Tibial artery (tissue), 4 donors: ENCODE measurements at regions not wholly inside any gene's neighbourhood (a gene's known extent, or its start where the extent isn't known, plus 50 kb on each side); places are given as distances from the start of the nearest gene placed in this dataset.

Experiments used
- DNase-seq, 2 donors: peaks; one replicate each; pipeline ENCODE4 v3.0.0-alpha.2; 2019
- H3K27ac ChIP-seq, 2 donors: fragments of 200-600 bp; sonication (generic) in 1 of 2; 1 replicate in 1 of 2; 2 replicates in 1 of 2; pipeline ENCODE4 v1.5.1; 2018 to 2019; ENCODE audit warnings: mild to moderate bottlenecking in 1 of 2
- H3K27me3 ChIP-seq, 2 donors: fragments of 200-600 bp; sonication (generic) in 1 of 2; one replicate each; pipeline versions ENCODE4 v1.5.1 to v1.6.0; 2016 to 2019
- H3K36me3 ChIP-seq, 3 donors: fragments of 200-600 bp; sonication (generic) in 2 of 3; one replicate each; pipeline ENCODE4 v1.5.1; 2016 to 2019; ENCODE audit warnings: mild to moderate bottlenecking in 2 of 3
- H3K4me1 ChIP-seq, 4 donors: fragments of 200-600 bp; sonication (generic) in 2 of 4; 1 replicate in 3 of 4; 2 replicates in 1 of 4; pipeline ENCODE4 v1.5.1; 2016 to 2019
- H3K4me3 ChIP-seq, 2 donors: fragments of 200-600 bp; sonication (generic) in 1 of 2; 1 replicate in 1 of 2; 2 replicates in 1 of 2; pipeline ENCODE4 v1.5.1; 2018 to 2019; ENCODE audit warnings: mild to moderate bottlenecking in 2 of 2
- H3K9me3 ChIP-seq, 3 donors: fragments of 200-600 bp; sonication (generic) in 1 of 3; one replicate each; pipeline ENCODE4 v1.5.1; 2016 to 2019
- CTCF ChIP-seq, 2 experiments: fragments of 200-600 bp in 1 of 2; fragments of 450-650 bp in 1 of 2; IDR thresholded peaks; one replicate each; pipeline ENCODE4 v1.5.1; 2017 to 2019; ENCODE audit warnings: antibody characterized with exemption in 2 of 2, mild to moderate bottlenecking in 1 of 2, moderate library complexity in 1 of 2
- intact Hi-C: fragments of 100-400 bp; cut with DNase I; formaldehyde crosslinking; loops from one replicate; pipeline ENCODE4 v1.15.0; 2023; ENCODE audit warnings: low total_unique reads

- H3K27ac ChIP-seq: peak overlapping the region; percentile 10 to 15
- no peaks in the 10 kb centered on the region for H3K27me3 ChIP-seq
- no peaks in the 10 kb centered on the region for H3K36me3 ChIP-seq
- no peak overlapping the region for H3K4me3 ChIP-seq
- H3K9me3 ChIP-seq: no peaks in the 10 kb centered on the region
- TF ChIP-seq CTCF (IDR thresholded peaks at IDR 0.05): no peak
- peaks cover 0 to 44% (median 34%) of the 10 kb centered on the region in 4 donors for H3K4me1 ChIP-seq
- intact Hi-C loops: no loop called here
- no peak for DNase-seq
These were observed 228.5 kb downstream of the TTC32 start for GRCh38 chr2:19673213-19673791.

GRCh38 chr2:19671916-19672315 lies 229.9 kb downstream of the TTC32 start:
- no peak for DNase-seq
- no peaks in the 10 kb centered on the region for H3K27me3 ChIP-seq
- TF ChIP-seq CTCF (IDR thresholded peaks at IDR 0.05): no peak
- H3K9me3 ChIP-seq: no peaks in the 10 kb centered on the region
- H3K36me3 ChIP-seq: no peaks in the 10 kb centered on the region
- intact Hi-C loops: no loop called here
- no peak overlapping the region for H3K27ac ChIP-seq
- no peak overlapping the region for H3K4me3 ChIP-seq
- peaks cover 0 to 39% (median 30%) of the 10 kb centered on the region in 4 donors for H3K4me1 ChIP-seq

GRCh38 chr2:19671311-19671710 lies 230.5 kb downstream of the TTC32 start:
- intact Hi-C loops: no loop called here
- Histone ChIP-seq H3K4me3 (no peak overlapping the region), H3K27ac (no peak overlapping the region), H3K36me3 (no peaks in the 10 kb centered on the region), H3K27me3 (no peaks in the 10 kb centered on the region), H3K4me1 (peaks cover 0 to 39% (median 29%) of the 10 kb centered on the region in 4 donors), H3K9me3 (no peaks in the 10 kb centered on the region)
- DNase-seq: no peak
- TF ChIP-seq CTCF (IDR thresholded peaks at IDR 0.05): no peak

GRCh38 chr2:19670303-19670702 lies 231.5 kb downstream of the TTC32 start:
- no peaks in the 10 kb centered on the region for H3K27me3 ChIP-seq
- H3K4me3 ChIP-seq: no peak overlapping the region
- no peaks in the 10 kb centered on the region for H3K9me3 ChIP-seq
- H3K4me1 ChIP-seq: peaks cover 0 to 31% (median 21%) of the 10 kb centered on the region in 4 donors
- TF ChIP-seq CTCF (IDR thresholded peaks at IDR 0.05): no peak
- DNase-seq: no peak
- H3K27ac ChIP-seq: no peak overlapping the region
- intact Hi-C loops: no loop called here
- H3K36me3 ChIP-seq: no peaks in the 10 kb centered on the region

DNA sequence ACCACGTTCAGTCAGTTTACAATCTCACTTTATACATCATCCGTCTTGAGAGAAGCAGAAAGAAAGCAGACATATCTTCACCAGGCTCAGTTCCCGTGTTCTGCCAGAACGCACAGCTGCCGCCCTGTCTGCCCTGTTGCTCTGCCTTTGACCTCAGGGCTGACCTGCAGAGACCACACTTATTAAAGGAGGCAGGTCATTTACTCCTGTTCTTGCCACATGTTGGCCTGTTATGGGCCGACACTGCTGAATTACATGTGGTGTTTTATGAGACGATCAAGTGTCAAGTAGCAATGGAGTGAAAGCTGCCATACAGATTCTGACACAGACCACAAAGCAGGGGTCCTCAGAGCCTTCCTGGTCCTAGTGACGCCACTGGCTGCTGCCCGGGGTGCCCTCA lies 232.2 kb downstream of the TTC32 start:
- Histone ChIP-seq H3K36me3 (no peaks in the 10 kb centered on the region), H3K4me1 (peaks cover 0 to 23% (median 16%) of the 10 kb centered on the region in 4 donors), H3K9me3 (no peaks in the 10 kb centered on the region), H3K4me3 (no peak overlapping the region), H3K27ac (no peak overlapping the region), H3K27me3 (no peaks in the 10 kb centered on the region)
- intact Hi-C loops: no loop called here
- no peak for DNase-seq
- TF ChIP-seq CTCF (IDR thresholded peaks at IDR 0.05): no peak

DNA sequence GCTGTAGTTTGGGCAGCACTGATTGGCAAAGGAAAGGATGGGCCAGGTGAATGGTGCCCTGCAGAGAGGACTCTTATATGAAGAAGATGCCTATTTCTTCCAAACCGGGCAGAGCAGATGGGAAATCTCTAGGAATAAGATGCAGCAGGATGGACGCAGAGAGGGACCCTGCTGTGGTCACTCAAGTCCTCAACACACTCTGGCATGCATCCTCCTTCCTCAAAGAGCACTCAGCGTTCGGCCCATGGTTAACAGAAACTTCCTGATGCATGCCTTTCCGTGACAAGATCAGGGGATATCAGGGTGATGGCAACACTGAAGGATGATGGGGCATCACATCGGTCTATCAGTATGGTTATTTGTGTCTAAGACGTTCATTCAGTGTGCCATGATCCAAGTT lies 232.7 kb downstream of the TTC32 start:
- no peak overlapping the region for H3K27ac ChIP-seq
- H3K9me3 ChIP-seq: no peaks in the 10 kb centered on the region
- TF ChIP-seq CTCF (IDR thresholded peaks at IDR 0.05): no peak
- no peak for DNase-seq
- no peaks in the 10 kb centered on the region for H3K36me3 ChIP-seq
- intact Hi-C loops: no loop called here
- H3K4me3 ChIP-seq: no peak overlapping the region
- H3K27me3 ChIP-seq: no peaks in the 10 kb centered on the region
- peaks cover 0 to 19% (median 15%) of the 10 kb centered on the region in 4 donors for H3K4me1 ChIP-seq
